ENCODE measurements at regions not wholly inside any gene's neighbourhood (a gene's known extent, or its start where the extent isn't known, plus 50 kb on each side); places are given as distances from the start of the nearest gene placed in this dataset.

- no peak overlapping the region for H3K4me2 ChIP-seq
- no peaks in the 10 kb centered on the region for H4K20me1 ChIP-seq (ENCODE audit: insufficient read depth)
- no peaks in the 10 kb centered on the region for H3F3A ChIP-seq (replicated peaks; ENCODE audit: insufficient read depth)
- WGBS (ENCODE audit: low lambda C conversion rate): 97% methylated on average over 1 of the region's 1 CpG
- H3K36me3 ChIP-seq (replicated peaks in 1 of 2; ENCODE audit: control insufficient read depth in 1 of 2, insufficient read depth in 2 of 2, low read length in 1 of 2): peaks cover 0 to 5% of the 10 kb centered on the region in 2 experiments
- H2AFZ ChIP-seq (ENCODE audit: low read depth): no peak overlapping the region
- H3K9me3 ChIP-seq: no peaks in the 10 kb centered on the region
- H3K9ac ChIP-seq: no peak overlapping the region
- TF ChIP-seq RAD21 (IDR thresholded peaks at IDR 0.05; ENCODE audit: low read length) (no peak), FOSL2 (IDR thresholded peaks at IDR 0.05; ENCODE audit: borderline replicate concordance, low read depth) (no peak), GATA2 (CRISPR knock-in tag; IDR thresholded peaks at IDR 0.05) (no peak), SMC3 (IDR thresholded peaks at IDR 0.05; ENCODE audit: low read depth, low read length) (no peak), TEAD4 (IDR thresholded peaks at IDR 0.05; ENCODE audit: borderline replicate concordance, insufficient read depth) (no peak), RFX5 (IDR thresholded peaks at IDR 0.05; ENCODE audit: low read length) (no peak), REST (IDR thresholded peaks at IDR 0.05; ENCODE audit: low read depth, low read length) (no peak), NFIC (IDR thresholded peaks at IDR 0.05; ENCODE audit: borderline replicate concordance) (no peak), YY1 (IDR thresholded peaks at IDR 0.05; ENCODE audit: low read depth) (no peak), FOXJ3 (CRISPR knock-in tag; IDR thresholded peaks at IDR 0.05) (no peak), SIN3A (IDR thresholded peaks at IDR 0.05; ENCODE audit: borderline replicate concordance, low read depth, low read length) (no peak), CHD2 (IDR thresholded peaks at IDR 0.05; ENCODE audit: low read length, partially characterized antibody) (no peak), IRF3 (IDR thresholded peaks at IDR 0.05; ENCODE audit: low read depth, low read length) (no peak), NRF1 (IDR thresholded peaks at IDR 0.05; ENCODE audit: low read depth, low read length) (no peak), MEF2A (IDR thresholded peaks at IDR 0.05; ENCODE audit: borderline replicate concordance, low read depth) (no peak), FOXM1 (IDR thresholded peaks at IDR 0.05; ENCODE audit: low read depth) (no peak), USF2 (IDR thresholded peaks at IDR 0.05; ENCODE audit: borderline replicate concordance, low read depth, low read length) (no peak), CTCF (IDR thresholded peaks at IDR 0.05) (no peak), PBX3 (IDR thresholded peaks at IDR 0.05) (no peak)
- no peaks in the 10 kb centered on the region for H3K79me2 ChIP-seq (ENCODE audit: insufficient read depth)
- ChIA-PET CTCF (no interaction called here), POLR2A (no interaction called here)
- no peak overlapping the region for H3K27ac ChIP-seq (ENCODE audit: low read depth in 2 of 2, low read length in 1 of 2)
- H3K9me2 ChIP-seq: no peaks in the 10 kb centered on the region
- peaks cover 0 to 6% of the 10 kb centered on the region in 2 experiments; a peak in 2 of 4 replicates for H3K4me1 ChIP-seq (ENCODE audit: control insufficient read depth in 1 of 2, insufficient read depth in 2 of 2, low read depth in 1 of 2, low read length in 1 of 2)
- no peaks in the 10 kb centered on the region for H3K27me3 ChIP-seq (ENCODE audit: insufficient read depth)
- no peak overlapping the region for H3K4me3 ChIP-seq (ENCODE audit: low read depth in 2 of 2, low read length in 1 of 2)
- no peak for DNase-seq
Observed at GRCh38 chr3:117822416-117822815, 1112.8 kb downstream of the TUSC7 start.
